ENCODE measurements at regions not wholly inside any gene's neighbourhood (a gene's known extent, or its start where the extent isn't known, plus 50 kb on each side); places are given as distances from the start of the nearest gene placed in this dataset.

- TF ChIP-seq NR4A1 (CRISPR knock-in tag; IDR thresholded peaks at IDR 0.05), result no peak
- TF ChIP-seq NR4A1 (tag; IDR thresholded peaks at IDR 0.05), result no peak
- no peak for TF ChIP-seq NCOA1 (IDR thresholded peaks at IDR 0.05; ENCODE audit: low read depth)
- no peak for TF ChIP-seq SIX5 (IDR thresholded peaks at IDR 0.05; ENCODE audit: borderline replicate concordance in 1 of 2, insufficient read depth in 1 of 2, low read depth in 1 of 2, low read length in 2 of 2)
- TF ChIP-seq HEY1 (CRISPR knock-in tag; IDR thresholded peaks at IDR 0.05; ENCODE audit: borderline replicate concordance), result no peak
- TF ChIP-seq ZC3H11A (IDR thresholded peaks at IDR 0.05; ENCODE audit: low read depth, low read length), result no peak
Observed at GRCh38 chr4:83875437-83875836, 339.5 kb downstream of the GPAT3 start (continued).

GRCh38 chr4:83873996-83874395 lies 338.1 kb downstream of the GPAT3 start:
- no peak overlapping the region for H3K4me2 ChIP-seq (ENCODE audit: insufficient read depth, low read length)
- H4K20me1 ChIP-seq (replicated peaks; ENCODE audit: control insufficient read depth, insufficient read depth, low read length), result no peaks in the 10 kb centered on the region
- H3K9me3 ChIP-seq (replicated peaks; ENCODE audit: control insufficient read depth, insufficient read depth, low read depth, low read length), result no peaks in the 10 kb centered on the region
- no peaks in the 10 kb centered on the region for H3K79me2 ChIP-seq (ENCODE audit: control insufficient read depth, insufficient read depth, low read length)
- WGBS (ENCODE audit: insufficient coverage, low coverage, missing lambda C conversion rate), result 0% methylated on average over 2 of the region's 2 CpGs
- H3K27ac ChIP-seq (ENCODE audit: extremely low read depth, low read depth, low read length), result no peak overlapping the region
- DNase-seq (ENCODE audit: extremely low read depth in 1 of 4, low spot score in 3 of 4) (no peak), FAIRE-seq (no peak), ATAC-seq (no peak)
- H3K9ac ChIP-seq (ENCODE audit: insufficient read depth in 1 of 2, low read depth in 2 of 2, low read length in 2 of 2), result no peak overlapping the region
- H3K4me3 ChIP-seq, result no peak overlapping the region
- no peaks in the 10 kb centered on the region for H3K27me3 ChIP-seq (ENCODE audit: control insufficient read depth in 2 of 2, insufficient read depth in 2 of 2, low read length in 2 of 2)
- H3K36me3 ChIP-seq (ENCODE audit: control insufficient read depth, insufficient read depth, low read length), result no peaks in the 10 kb centered on the region
- no peaks in the 10 kb centered on the region for H3K4me1 ChIP-seq (replicated peaks in 1 of 2; ENCODE audit: control insufficient read depth in 2 of 2, insufficient read depth in 2 of 2, low read length in 2 of 2)
- ChIA-PET CTCF (ENCODE audit: low intra/inter-chr PET ratio) (no interaction called here), POLR2A (interaction anchor here (0.7 kb wide), 1 partner anchor 11 kb away, joined by 3 read pairs; no protein-coding TSS in a partner anchor)
- in situ Hi-C loops (cut with MboI) (no loop called here), intact Hi-C loops (cut with micrococcal nuclease) (no loop called here)
- no peaks in the 10 kb centered on the region for H3K9me1 ChIP-seq (ENCODE audit: control insufficient read depth, insufficient read depth, low read length)
- no TSS peak for BruUV-seq (replicated peaks)
- H2AFZ ChIP-seq (ENCODE audit: low read depth, low read length), result no peak overlapping the region
- TF ChIP-seq RERE (CRISPR knock-in tag; IDR thresholded peaks at IDR 0.05; ENCODE audit: borderline replicate concordance), result no peak
- TF ChIP-seq EHMT2 (IDR thresholded peaks at IDR 0.05), result no peak
- no peak for TF ChIP-seq POLR2H (tag; IDR thresholded peaks at IDR 0.05; ENCODE audit: low read depth)
- TF ChIP-seq IFI16 (CRISPR knock-in tag; IDR thresholded peaks at IDR 0.05), result no peak
- no peak for TF ChIP-seq ZBTB17 (CRISPR knock-in tag; IDR thresholded peaks at IDR 0.05)
- no peak for TF ChIP-seq ZNF75A (CRISPR knock-in tag; IDR thresholded peaks at IDR 0.05)
- no peak for TF ChIP-seq ZBTB34 (CRISPR knock-in tag; IDR thresholded peaks at IDR 0.05)
- TF ChIP-seq FOXJ2 (tag; IDR thresholded peaks at IDR 0.05), result no peak
- no peak for TF ChIP-seq ESRRA (IDR thresholded peaks at IDR 0.05; ENCODE audit: borderline replicate concordance, low read depth)

Measured in K562 (cell line).